ENCODE measurements at regions not wholly inside any gene's neighbourhood (a gene's known extent, or its start where the extent isn't known, plus 50 kb on each side); places are given as distances from the start of the nearest gene placed in this dataset.

DNA sequence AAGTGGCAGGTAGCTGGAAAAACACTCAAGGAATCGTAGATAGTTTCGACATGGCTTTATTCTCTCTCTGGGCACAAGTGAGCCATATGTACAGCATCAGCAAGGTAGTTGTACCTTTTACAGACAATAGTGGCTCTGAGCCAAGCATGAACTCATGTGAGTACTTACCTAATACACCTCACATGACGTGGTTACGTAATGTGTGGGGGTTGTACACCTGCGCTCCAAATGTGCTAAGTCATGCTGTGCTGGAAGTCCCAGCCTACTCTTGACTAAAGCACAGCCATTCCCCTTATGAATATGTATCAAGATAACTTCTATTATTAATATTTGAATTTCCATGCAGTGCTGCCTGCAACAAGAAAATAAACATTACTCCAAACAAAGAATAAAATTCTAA, 78.8 kb upstream of the HMGN3 start:
- ChIA-PET POLR2A (no interaction called here), CTCF (no interaction called here)
- H3K36me3 ChIP-seq (replicated peaks in 1 of 2; ENCODE audit: control insufficient read depth in 1 of 2, insufficient read depth in 2 of 2, low read length in 1 of 2), result no peaks in the 10 kb centered on the region
- H3F3A ChIP-seq (replicated peaks; ENCODE audit: insufficient read depth), result no peaks in the 10 kb centered on the region
- no peak for TF ChIP-seq FOSL2 (IDR thresholded peaks at IDR 0.05; ENCODE audit: borderline replicate concordance, low read depth)
- no peak for TF ChIP-seq RFX5 (IDR thresholded peaks at IDR 0.05; ENCODE audit: low read length)
- TF ChIP-seq EZH2phosphoT487 (IDR thresholded peaks at IDR 0.05; ENCODE audit: borderline replicate concordance, low read depth), result no peak
- no peak for TF ChIP-seq JUND (IDR thresholded peaks at IDR 0.05)
- TF ChIP-seq SIN3A (IDR thresholded peaks at IDR 0.05; ENCODE audit: borderline replicate concordance, low read depth, low read length), result no peak
- no peak for TF ChIP-seq MEF2A (IDR thresholded peaks at IDR 0.05; ENCODE audit: borderline replicate concordance, low read depth)
- no peak for TF ChIP-seq RAD21 (IDR thresholded peaks at IDR 0.05; ENCODE audit: low read length)
- no peak for TF ChIP-seq NFIC (IDR thresholded peaks at IDR 0.05; ENCODE audit: borderline replicate concordance)
- no peak for TF ChIP-seq TCF12 (IDR thresholded peaks at IDR 0.05)
- no peak for TF ChIP-seq POLR2AphosphoS5 (IDR thresholded peaks at IDR 0.05; ENCODE audit: low read depth, low read length)
- TF ChIP-seq MXI1 (IDR thresholded peaks at IDR 0.05; ENCODE audit: low read depth, low read length), result no peak
- TF ChIP-seq, protein P1, sequence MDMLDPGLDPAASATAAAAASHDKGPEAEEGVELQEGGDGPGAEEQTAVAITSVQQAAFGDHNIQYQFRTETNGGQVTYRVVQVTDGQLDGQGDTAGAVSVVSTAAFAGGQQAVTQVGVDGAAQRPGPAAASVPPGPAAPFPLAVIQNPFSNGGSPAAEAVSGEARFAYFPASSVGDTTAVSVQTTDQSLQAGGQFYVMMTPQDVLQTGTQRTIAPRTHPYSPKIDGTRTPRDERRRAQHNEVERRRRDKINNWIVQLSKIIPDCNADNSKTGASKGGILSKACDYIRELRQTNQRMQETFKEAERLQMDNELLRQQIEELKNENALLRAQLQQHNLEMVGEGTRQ (IDR thresholded peaks at IDR 0.05; ENCODE audit: borderline replicate concordance, low read depth, low read length), result no peak
- no peak for TF ChIP-seq YY1 (IDR thresholded peaks at IDR 0.05; ENCODE audit: low read depth)
- no peak for TF ChIP-seq EP300 (IDR thresholded peaks at IDR 0.05; ENCODE audit: borderline replicate concordance in 1 of 2, low read depth in 1 of 2, low read length in 1 of 2)
- no peak for TF ChIP-seq NRF1 (IDR thresholded peaks at IDR 0.05; ENCODE audit: low read depth, low read length)
- no peaks in the 10 kb centered on the region for H3K9me3 ChIP-seq
- H3K27ac ChIP-seq (ENCODE audit: low read depth in 2 of 2, low read length in 1 of 2), result no peak overlapping the region
- H3K9ac ChIP-seq, result no peak overlapping the region
- H3K27me3 ChIP-seq (ENCODE audit: insufficient read depth), result no peaks in the 10 kb centered on the region
- H4K20me1 ChIP-seq (ENCODE audit: insufficient read depth), result no peaks in the 10 kb centered on the region
- no peaks in the 10 kb centered on the region; a peak in 1 of 4 replicates for H3K4me1 ChIP-seq (ENCODE audit: control insufficient read depth in 1 of 2, insufficient read depth in 2 of 2, low read depth in 1 of 2, low read length in 1 of 2)
- H3K4me2 ChIP-seq, result no peak overlapping the region
- no peaks in the 10 kb centered on the region for H3K9me2 ChIP-seq
- no peak for DNase-seq
- WGBS (ENCODE audit: low lambda C conversion rate), result 58% methylated on average over 5 of the region's 5 CpGs
- no peaks in the 10 kb centered on the region for H3K79me2 ChIP-seq (ENCODE audit: insufficient read depth)
- H2AFZ ChIP-seq (ENCODE audit: low read depth), result no peak overlapping the region
- H3K4me3 ChIP-seq (ENCODE audit: low read depth in 2 of 2, low read length in 1 of 2), result no peak overlapping the region

DNA sequence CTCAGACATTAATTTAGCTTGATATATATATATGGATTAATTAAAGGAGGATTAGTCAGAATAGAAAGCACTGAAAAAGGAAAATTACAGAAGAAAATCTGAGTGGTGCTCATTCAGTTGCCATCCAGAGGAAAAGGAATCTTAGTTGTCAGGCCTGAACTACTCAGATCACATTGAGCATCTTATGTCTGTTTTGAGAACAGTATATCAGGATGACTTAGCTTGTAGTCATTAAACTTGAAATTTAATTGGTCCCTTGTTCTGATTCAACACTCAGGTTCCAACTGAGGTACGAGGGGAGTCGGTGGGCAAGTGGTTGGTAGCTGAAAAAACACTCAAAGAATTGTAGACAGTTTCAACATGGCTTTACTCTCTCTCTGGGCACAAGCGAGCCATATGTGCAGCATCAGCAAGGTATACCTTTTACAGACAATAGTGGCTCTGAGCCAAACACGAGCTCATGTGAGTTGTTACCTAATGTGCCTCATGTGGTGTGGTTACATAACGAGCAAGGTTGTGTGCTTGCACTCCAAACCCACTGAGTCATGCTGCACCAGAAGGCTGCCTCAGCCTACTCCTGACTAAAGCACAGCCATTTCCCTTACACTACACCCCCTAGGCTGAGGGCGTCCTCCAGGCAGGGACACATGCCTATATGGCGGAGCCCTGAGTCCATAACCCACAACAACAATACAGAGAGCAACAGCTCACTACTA, 73.0 kb upstream of the HMGN3 start:
- Histone ChIP-seq H3K27me3 (ENCODE audit: insufficient read depth) (no peaks in the 10 kb centered on the region), H3K27ac (ENCODE audit: low read depth in 2 of 2, low read length in 1 of 2) (no peak overlapping the region), H3K9ac (no peak overlapping the region), H3K4me3 (ENCODE audit: low read depth in 2 of 2, low read length in 1 of 2) (no peak overlapping the region), H3F3A (replicated peaks; ENCODE audit: insufficient read depth) (no peaks in the 10 kb centered on the region), H2AFZ (ENCODE audit: low read depth) (no peak overlapping the region), H3K4me1 (ENCODE audit: control insufficient read depth in 1 of 2, insufficient read depth in 2 of 2, low read depth in 1 of 2, low read length in 1 of 2) (no peaks in the 10 kb centered on the region; a peak in 1 of 4 replicates), H4K20me1 (ENCODE audit: insufficient read depth) (no peaks in the 10 kb centered on the region), H3K9me2 (no peaks in the 10 kb centered on the region), H3K36me3 (replicated peaks in 1 of 2; ENCODE audit: control insufficient read depth in 1 of 2, insufficient read depth in 2 of 2, low read length in 1 of 2) (no peaks in the 10 kb centered on the region), H3K9me3 (no peaks in the 10 kb centered on the region), H3K79me2 (ENCODE audit: insufficient read depth) (no peaks in the 10 kb centered on the region), H3K4me2 (no peak overlapping the region)
- POLR2A ChIA-PET, result no interaction called here
- 40% methylated on average over 5 of the region's 7 CpGs for WGBS (ENCODE audit: low lambda C conversion rate)
- no peak for DNase-seq
- CTCF ChIA-PET, result no interaction called here
- no peak for TF ChIP-seq FOSL2 (IDR thresholded peaks at IDR 0.05; ENCODE audit: borderline replicate concordance, low read depth)
- TF ChIP-seq TAF1 (IDR thresholded peaks at IDR 0.05; ENCODE audit: borderline replicate concordance, low read depth, low read length), result no peak
- TF ChIP-seq CHD2 (IDR thresholded peaks at IDR 0.05; ENCODE audit: low read length, partially characterized antibody), result no peak
- TF ChIP-seq, protein P1 (IDR thresholded peaks at IDR 0.05; ENCODE audit: borderline replicate concordance, low read depth, low read length), result no peak

Data from SK-N-SH (cell line).